ENCODE measurements at regions not wholly inside any gene's neighbourhood (a gene's known extent, or its start where the extent isn't known, plus 50 kb on each side); places are given as distances from the start of the nearest gene placed in this dataset.

- Histone ChIP-seq H3K27me3 (ENCODE audit: control insufficient read depth in 1 of 2, insufficient read depth in 2 of 2, low read length in 2 of 2) (no peaks in the 10 kb centered on the region), H3K4me1 (ENCODE audit: insufficient read depth, low read length) (no peaks in the 10 kb centered on the region), H3K9me3 (ENCODE audit: low read length) (no peaks in the 10 kb centered on the region), H3K36me3 (ENCODE audit: insufficient read depth, low read length) (no peaks in the 10 kb centered on the region), H3K27ac (ENCODE audit: low read depth, low read length) (no peak overlapping the region), H3K9ac (ENCODE audit: low read length) (no peak overlapping the region), H3K4me3 (ENCODE audit: low read depth in 1 of 2, low read length in 2 of 2) (no peak overlapping the region)
These were observed 211.2 kb downstream of the SHQ1 start for GRCh38 chr3:72636969-72637597.

- no peaks in the 10 kb centered on the region for H3K36me3 ChIP-seq (ENCODE audit: insufficient read depth, low read length)
- no peaks in the 10 kb centered on the region for H3K4me1 ChIP-seq (ENCODE audit: insufficient read depth, low read length)
- H3K4me3 ChIP-seq (ENCODE audit: low read depth in 1 of 2, low read length in 2 of 2) = no peak overlapping the region
- no peaks in the 10 kb centered on the region for H3K9me3 ChIP-seq (ENCODE audit: low read length)
- no peak overlapping the region for H3K27ac ChIP-seq (ENCODE audit: low read depth, low read length)
- H3K27me3 ChIP-seq (ENCODE audit: control insufficient read depth in 1 of 2, insufficient read depth in 2 of 2, low read length in 2 of 2) = no peaks in the 10 kb centered on the region
- no peak overlapping the region for H3K9ac ChIP-seq (ENCODE audit: low read length)
These were observed 212.7 kb downstream of the SHQ1 start for GRCh38 chr3:72635551-72635950.

- no peaks in the 10 kb centered on the region for H3K9me3 ChIP-seq (ENCODE audit: low read length)
- no peaks in the 10 kb centered on the region for H3K36me3 ChIP-seq (ENCODE audit: insufficient read depth, low read length)
- H3K27ac ChIP-seq (ENCODE audit: low read depth, low read length) = no peak overlapping the region
- H3K4me1 ChIP-seq (ENCODE audit: insufficient read depth, low read length) = no peaks in the 10 kb centered on the region
- H3K4me3 ChIP-seq (ENCODE audit: low read depth in 1 of 2, low read length in 2 of 2) = no peak overlapping the region
- no peaks in the 10 kb centered on the region for H3K27me3 ChIP-seq (ENCODE audit: control insufficient read depth in 1 of 2, insufficient read depth in 2 of 2, low read length in 2 of 2)
- H3K9ac ChIP-seq (ENCODE audit: low read length) = no peak overlapping the region
These were observed 214.1 kb downstream of the SHQ1 start for GRCh38 chr3:72634128-72634527.

GRCh38 chr3:72633534-72633933 lies 214.7 kb downstream of the SHQ1 start:
- H3K27ac ChIP-seq (ENCODE audit: low read depth, low read length) = no peak overlapping the region
- no peaks in the 10 kb centered on the region for H3K27me3 ChIP-seq (ENCODE audit: control insufficient read depth in 1 of 2, insufficient read depth in 2 of 2, low read length in 2 of 2)
- H3K9ac ChIP-seq (ENCODE audit: low read length) = no peak overlapping the region
- H3K9me3 ChIP-seq (ENCODE audit: low read length) = no peaks in the 10 kb centered on the region
- no peaks in the 10 kb centered on the region for H3K36me3 ChIP-seq (ENCODE audit: insufficient read depth, low read length)
- H3K4me3 ChIP-seq (ENCODE audit: low read depth in 1 of 2, low read length in 2 of 2) = no peak overlapping the region
- no peaks in the 10 kb centered on the region for H3K4me1 ChIP-seq (ENCODE audit: insufficient read depth, low read length)

DNA sequence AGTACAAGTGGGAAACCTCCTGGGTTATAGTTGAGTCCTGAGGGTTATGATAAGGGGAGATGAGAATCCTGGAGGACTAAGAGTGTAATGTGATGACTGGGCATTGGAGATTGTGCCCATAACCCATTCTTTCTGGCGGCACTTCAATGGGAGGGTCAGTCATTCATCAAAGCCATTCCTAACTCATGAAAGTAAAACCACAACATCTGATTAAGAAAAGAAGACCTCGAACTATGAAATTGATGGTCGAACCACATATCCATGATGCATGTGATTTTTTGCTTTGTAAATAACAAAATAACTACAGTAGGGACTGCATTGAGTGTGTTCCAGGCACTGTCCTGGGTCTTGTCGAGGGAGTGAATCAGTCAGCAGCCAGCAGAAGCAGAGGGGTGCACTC lies 215.1 kb downstream of the SHQ1 start:
- no peaks in the 10 kb centered on the region for H3K9me3 ChIP-seq (ENCODE audit: low read length)
- H3K4me1 ChIP-seq (ENCODE audit: insufficient read depth, low read length) = no peaks in the 10 kb centered on the region
- H3K4me3 ChIP-seq (ENCODE audit: low read depth in 1 of 2, low read length in 2 of 2) = no peak overlapping the region
- H3K27ac ChIP-seq (ENCODE audit: low read depth, low read length) = no peak overlapping the region
- H3K27me3 ChIP-seq (ENCODE audit: control insufficient read depth in 1 of 2, insufficient read depth in 2 of 2, low read length in 2 of 2) = no peaks in the 10 kb centered on the region
- no peaks in the 10 kb centered on the region for H3K36me3 ChIP-seq (ENCODE audit: insufficient read depth, low read length)
- no peak overlapping the region for H3K9ac ChIP-seq (ENCODE audit: low read length)

DNA sequence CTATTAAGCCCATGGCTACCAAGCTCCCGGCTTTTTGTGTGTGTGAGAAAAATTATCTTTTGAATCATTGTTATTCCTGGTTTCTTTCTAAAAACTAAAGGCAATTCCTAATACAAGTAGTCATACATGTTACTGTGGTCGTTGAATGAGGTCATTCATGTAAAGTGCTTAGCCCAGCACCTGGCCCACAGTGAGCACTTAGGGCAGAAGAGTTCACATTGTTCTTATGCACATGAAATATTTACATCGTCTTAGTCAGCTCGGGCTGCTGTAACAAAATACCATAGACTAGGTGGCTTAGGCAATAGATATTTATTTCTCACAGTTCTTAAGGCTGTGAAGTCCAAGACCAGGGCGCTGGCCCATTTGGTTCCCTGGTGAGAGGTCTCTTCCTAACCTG lies 216.1 kb downstream of the SHQ1 start:
- no peak overlapping the region for H3K27ac ChIP-seq (ENCODE audit: low read depth, low read length)
- H3K36me3 ChIP-seq (ENCODE audit: insufficient read depth, low read length) = no peaks in the 10 kb centered on the region
- no peak overlapping the region for H3K4me3 ChIP-seq (ENCODE audit: low read depth in 1 of 2, low read length in 2 of 2)
- H3K4me1 ChIP-seq (ENCODE audit: insufficient read depth, low read length) = no peaks in the 10 kb centered on the region
- no peak overlapping the region for H3K9ac ChIP-seq (ENCODE audit: low read length)
- H3K27me3 ChIP-seq (ENCODE audit: control insufficient read depth in 1 of 2, insufficient read depth in 2 of 2, low read length in 2 of 2) = no peaks in the 10 kb centered on the region
- H3K9me3 ChIP-seq (ENCODE audit: low read length) = no peaks in the 10 kb centered on the region

- H3K9ac ChIP-seq (ENCODE audit: low read length) = no peak overlapping the region
These were observed 217.3 kb downstream of the SHQ1 start for GRCh38 chr3:72630969-72631344.

GRCh38 chr3:72630327-72630968 lies 217.8 kb downstream of the SHQ1 start:
- Histone ChIP-seq H3K9me3 (ENCODE audit: low read length) (no peaks in the 10 kb centered on the region), H3K4me1 (ENCODE audit: insufficient read depth, low read length) (no peaks in the 10 kb centered on the region), H3K4me3 (ENCODE audit: low read depth in 1 of 2, low read length in 2 of 2) (no peak overlapping the region), H3K9ac (ENCODE audit: low read length) (no peak overlapping the region), H3K36me3 (ENCODE audit: insufficient read depth, low read length) (no peaks in the 10 kb centered on the region), H3K27ac (ENCODE audit: low read depth, low read length) (no peak overlapping the region), H3K27me3 (ENCODE audit: control insufficient read depth in 1 of 2, insufficient read depth in 2 of 2, low read length in 2 of 2) (no peaks in the 10 kb centered on the region)

More at GRCh38 chr3:72630969-72631344, 217.3 kb downstream of the SHQ1 start:
- Histone ChIP-seq H3K27ac (ENCODE audit: low read depth, low read length) (no peak overlapping the region), H3K4me1 (ENCODE audit: insufficient read depth, low read length) (no peaks in the 10 kb centered on the region), H3K27me3 (ENCODE audit: control insufficient read depth in 1 of 2, insufficient read depth in 2 of 2, low read length in 2 of 2) (no peaks in the 10 kb centered on the region), H3K9me3 (ENCODE audit: low read length) (no peaks in the 10 kb centered on the region), H3K36me3 (ENCODE audit: insufficient read depth, low read length) (no peaks in the 10 kb centered on the region), H3K4me3 (ENCODE audit: low read depth in 1 of 2, low read length in 2 of 2) (no peak overlapping the region)

DNA sequence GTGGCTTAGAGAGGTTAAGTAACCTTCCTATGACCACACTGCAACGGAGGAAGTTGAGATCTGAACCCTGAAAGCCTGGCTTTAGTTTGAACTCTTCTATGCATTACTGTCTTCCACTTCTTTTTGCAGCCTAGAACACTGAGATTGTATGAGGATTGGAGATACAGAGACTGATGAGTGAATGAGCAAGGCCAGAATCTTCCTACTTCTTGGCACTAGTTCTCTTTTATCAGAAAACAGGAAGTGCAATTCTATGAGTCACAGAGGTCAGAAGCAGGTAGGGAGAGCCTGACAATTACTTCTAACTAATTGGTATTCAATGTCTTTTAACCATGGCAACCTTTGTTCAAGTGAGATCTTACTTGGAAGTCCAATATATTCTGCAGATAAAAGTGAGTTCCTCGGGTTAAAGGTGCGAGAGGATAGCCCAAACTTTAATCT lies 219.0 kb downstream of the SHQ1 start:
- Histone ChIP-seq H3K9ac (ENCODE audit: low read length) (no peak overlapping the region), H3K27ac (ENCODE audit: low read depth, low read length) (no peak overlapping the region), H3K27me3 (ENCODE audit: control insufficient read depth in 1 of 2, insufficient read depth in 2 of 2, low read length in 2 of 2) (no peaks in the 10 kb centered on the region), H3K9me3 (ENCODE audit: low read length) (no peaks in the 10 kb centered on the region), H3K4me3 (ENCODE audit: low read depth in 1 of 2, low read length in 2 of 2) (no peak overlapping the region), H3K36me3 (ENCODE audit: insufficient read depth, low read length) (no peaks in the 10 kb centered on the region), H3K4me1 (ENCODE audit: insufficient read depth, low read length) (no peaks in the 10 kb centered on the region)

- Histone ChIP-seq H3K27me3 (ENCODE audit: control insufficient read depth in 1 of 2, insufficient read depth in 2 of 2, low read length in 2 of 2) (no peaks in the 10 kb centered on the region), H3K4me1 (ENCODE audit: insufficient read depth, low read length) (no peaks in the 10 kb centered on the region), H3K36me3 (ENCODE audit: insufficient read depth, low read length) (no peaks in the 10 kb centered on the region), H3K4me3 (ENCODE audit: low read depth in 1 of 2, low read length in 2 of 2) (no peak overlapping the region), H3K9ac (ENCODE audit: low read length) (no peak overlapping the region), H3K27ac (ENCODE audit: low read depth, low read length) (no peak overlapping the region), H3K9me3 (ENCODE audit: low read length) (no peaks in the 10 kb centered on the region)
These were observed 220.2 kb downstream of the SHQ1 start for GRCh38 chr3:72628065-72628464.

- Histone ChIP-seq H3K9me3 (ENCODE audit: low read length) (no peaks in the 10 kb centered on the region), H3K4me3 (ENCODE audit: low read depth in 1 of 2, low read length in 2 of 2) (no peak overlapping the region), H3K27me3 (ENCODE audit: control insufficient read depth in 1 of 2, insufficient read depth in 2 of 2, low read length in 2 of 2) (no peaks in the 10 kb centered on the region), H3K27ac (ENCODE audit: low read depth, low read length) (no peak overlapping the region), H3K9ac (ENCODE audit: low read length) (no peak overlapping the region), H3K4me1 (ENCODE audit: insufficient read depth, low read length) (no peaks in the 10 kb centered on the region), H3K36me3 (ENCODE audit: insufficient read depth, low read length) (no peaks in the 10 kb centered on the region)
These were observed 221.0 kb downstream of the SHQ1 start for GRCh38 chr3:72627271-72627670.

All from muscle layer of colon (tissue), 2 donors.